Islet of Langerhans (tissue), 1 donor: ENCODE measurements at regions not wholly inside any gene's neighbourhood (a gene's known extent, or its start where the extent isn't known, plus 50 kb on each side); places are given as distances from the start of the nearest gene placed in this dataset.

Source experiments
- FAIRE-seq: peaks from one replicate; lab custom pipeline; 2011; peaks lifted over from hg19 to GRCh38; lab: Jason Lieb, UNC

- no peak for FAIRE-seq
Measured at GRCh38 chr13:61712621-61713020, 297.0 kb upstream of the PCDH20 start.

GRCh38 chr13:61709258-61709657, 293.6 kb upstream of the PCDH20 start:
- FAIRE-seq, result no peak

GRCh38 chr13:61706899-61707298, 291.2 kb upstream of the PCDH20 start:
- FAIRE-seq, result no peak

GRCh38 chr13:61700620-61701019, 285.0 kb upstream of the PCDH20 start:
- FAIRE-seq, result no peak

- FAIRE-seq, result no peak
Measured at GRCh38 chr13:61700181-61700580, 284.5 kb upstream of the PCDH20 start.

- no peak for FAIRE-seq
Measured at GRCh38 chr13:61696676-61697075, 281.0 kb upstream of the PCDH20 start.

- FAIRE-seq, result no peak
Measured at GRCh38 chr13:61695147-61695546, 279.5 kb upstream of the PCDH20 start.

- FAIRE-seq, result no peak
Measured at GRCh38 chr13:61692691-61693090, 277.0 kb upstream of the PCDH20 start.

- no peak for FAIRE-seq
Measured at GRCh38 chr13:61685682-61686012, 270.0 kb upstream of the PCDH20 start.

GRCh38 chr13:61684976-61685681, 269.5 kb upstream of the PCDH20 start:
- FAIRE-seq, result no peak

- no peak for FAIRE-seq
Measured at GRCh38 chr13:61672756-61673155, 257.1 kb upstream of the PCDH20 start.

- FAIRE-seq, result no peak
Measured at GRCh38 chr13:61670384-61671161, 254.9 kb upstream of the PCDH20 start.

GRCh38 chr13:61664801-61665705, 249.4 kb upstream of the PCDH20 start:
- no peak for FAIRE-seq

- FAIRE-seq, result no peak
Measured at GRCh38 chr13:61654481-61654880, 238.8 kb upstream of the PCDH20 start.

- no peak for FAIRE-seq
Measured at GRCh38 chr13:61648547-61648946, 232.9 kb upstream of the PCDH20 start.

- no peak for FAIRE-seq
Measured at GRCh38 chr13:61612192-61612591, 196.5 kb upstream of the PCDH20 start.

GRCh38 chr13:61608138-61608537, 192.5 kb upstream of the PCDH20 start:
- no peak for FAIRE-seq

GRCh38 chr13:61600360-61601033, 184.8 kb upstream of the PCDH20 start:
- FAIRE-seq, result no peak

- no peak for FAIRE-seq
Measured at GRCh38 chr13:61592489-61592888, 176.8 kb upstream of the PCDH20 start.

GRCh38 chr13:61575973-61576372, 160.3 kb upstream of the PCDH20 start:
- no peak for FAIRE-seq

GRCh38 chr13:61563645-61564044, 148.0 kb upstream of the PCDH20 start:
- no peak for FAIRE-seq

GRCh38 chr13:61546911-61547310, 131.3 kb upstream of the PCDH20 start:
- FAIRE-seq, result no peak
